Esophagus muscularis mucosa (tissue), 4 donors: ENCODE measurements at regions not wholly inside any gene's neighbourhood (a gene's known extent, or its start where the extent isn't known, plus 50 kb on each side); places are given as distances from the start of the nearest gene placed in this dataset.

Experiments used
- CTCF ChIP-seq, 3 experiments: fragments of 200-600 bp in 2 of 3; fragments of 450-650 bp in 1 of 3; sonication (generic) in 2 of 3; IDR thresholded peaks; one replicate each; pipeline ENCODE4 v1.5.1; 2017 to 2019; ENCODE audit warnings: antibody characterized with exemption in 3 of 3, mild to moderate bottlenecking in 2 of 3, moderate library complexity in 1 of 3
- EP300 ChIP-seq: sonication (generic); formaldehyde crosslinking; IDR thresholded peaks from one replicate; pipeline ENCODE4 v1.6.1; 2017; ENCODE audit warnings: antibody characterized with exemption
- POLR2A ChIP-seq: fragments of 450-650 bp; IDR thresholded peaks from one replicate; pipeline ENCODE4 v1.6.1; 2017; ENCODE audit warnings: antibody characterized with exemption, moderate library complexity, mild to moderate bottlenecking, low read depth
- POLR2AphosphoS5 ChIP-seq, 2 donors: sonication (generic); formaldehyde crosslinking; IDR thresholded peaks; one replicate each; pipeline ENCODE4 v1.6.1; 2017; ENCODE audit warnings: antibody characterized with exemption in 2 of 2

- TF ChIP-seq EP300 (no peak), CTCF (IDR thresholded peaks at IDR 0.05) (no peak), POLR2AphosphoS5 (IDR thresholded peaks at IDR 0.05) (no peak), POLR2A (no peak)
Observed at GRCh38 chr14:23751616-23752015, 115.5 kb downstream of the DHRS2 start.
